C4-2B (cell line): ENCODE measurements at regions not wholly inside any gene's neighbourhood (a gene's known extent, or its start where the extent isn't known, plus 50 kb on each side); places are given as distances from the start of the nearest gene placed in this dataset.

ENCODE experiments used
- H3K27ac ChIP-seq: fragments of 450-650 bp; 2 replicates; pipeline ENCODE4 v1.5.1; 2017
- CTCF ChIP-seq: fragments of 450-650 bp; conservative IDR thresholded peaks from 2 replicates; pipeline ENCODE4 v1.5.1; 2017; ENCODE audit warnings: mild to moderate bottlenecking
- ZFX ChIP-seq: fragments of 450-650 bp; IDR thresholded peaks from 2 replicates; pipeline ENCODE4 v1.6.1; 2017

DNA sequence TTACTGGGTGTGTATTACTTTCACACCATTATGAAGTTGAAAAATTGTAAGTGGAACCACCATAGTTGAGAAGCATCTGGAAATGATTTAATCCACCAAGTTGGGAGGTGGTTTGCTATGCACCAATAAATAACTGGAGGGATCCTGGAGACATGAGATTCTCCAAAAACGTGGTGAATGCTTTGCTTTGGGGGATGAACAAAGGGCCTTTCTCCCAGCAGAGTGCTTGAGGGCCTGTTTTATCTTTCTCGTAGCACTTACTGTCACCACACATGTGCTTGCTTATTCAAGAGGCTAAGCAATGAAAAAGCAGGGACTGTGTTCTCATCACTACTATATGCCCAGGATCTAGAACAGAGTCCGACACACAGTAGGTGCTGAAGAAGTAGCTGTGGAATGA is 371.1 kb downstream of the DHX35 start:
- no peak overlapping the region for H3K27ac ChIP-seq
- TF ChIP-seq CTCF, result no peak
- TF ChIP-seq ZFX, result no peak

DNA sequence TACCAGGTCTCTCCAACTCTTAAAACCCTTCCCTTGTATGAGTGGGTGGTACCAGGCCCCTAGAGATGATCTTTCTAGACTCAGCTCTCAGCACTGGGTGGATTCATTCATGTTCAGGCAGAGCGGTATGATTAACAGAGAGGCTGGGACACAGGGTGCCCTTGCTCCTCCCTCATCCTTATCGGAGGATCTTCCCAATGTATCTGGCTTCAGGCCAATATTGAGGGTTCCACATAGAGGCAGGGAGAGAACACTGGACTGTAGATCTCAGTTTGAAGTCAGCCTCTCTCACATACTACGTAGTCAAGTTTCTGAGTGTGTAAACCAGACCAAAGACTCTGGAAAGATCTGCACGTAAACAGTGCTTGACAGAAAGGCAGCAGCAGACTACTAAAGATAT is 366.2 kb downstream of the DHX35 start:
- H3K27ac ChIP-seq, result no peak overlapping the region
- TF ChIP-seq ZFX, result no peak
- TF ChIP-seq CTCF, result no peak

DNA sequence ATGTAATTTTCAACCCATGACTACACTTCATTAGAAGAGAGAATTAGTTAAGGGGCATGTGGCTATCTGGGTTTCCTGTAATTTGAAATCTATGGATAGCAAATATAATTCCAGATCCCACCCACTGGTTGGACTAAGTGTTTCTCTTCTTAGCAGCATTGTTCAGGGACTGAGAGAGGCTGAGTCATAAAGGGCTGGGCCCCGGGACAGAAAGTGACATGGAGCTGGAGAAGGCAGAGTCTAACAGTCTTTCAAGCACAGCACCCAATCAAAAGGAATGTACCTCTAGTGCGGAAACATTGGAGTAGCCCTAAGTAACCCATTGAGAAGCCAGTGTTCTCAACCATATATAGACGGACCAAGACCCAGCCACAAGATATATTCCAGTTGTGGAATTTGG is 363.9 kb downstream of the DHX35 start:
- TF ChIP-seq ZFX, result no peak
- TF ChIP-seq CTCF, result no peak
- no peak overlapping the region for H3K27ac ChIP-seq

DNA sequence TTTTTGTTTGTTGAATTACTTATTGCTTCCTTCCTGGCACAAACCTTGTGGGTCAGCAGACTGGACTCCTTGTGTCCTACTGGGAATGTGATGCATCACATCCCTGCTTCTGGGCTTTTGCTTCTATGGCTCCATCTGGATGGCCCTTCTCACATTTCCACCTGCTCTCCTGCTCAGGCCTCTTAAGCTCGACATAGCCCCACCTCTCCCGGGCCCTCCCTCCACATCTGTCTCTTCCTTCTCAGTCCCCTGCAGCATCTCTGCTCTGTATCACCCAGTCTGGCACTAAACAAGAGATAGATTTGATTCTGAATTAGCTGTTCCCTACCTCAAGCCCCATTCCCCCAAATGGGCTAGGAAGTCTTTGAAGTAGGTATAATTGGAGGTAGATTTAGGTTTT is 356.8 kb downstream of the DHX35 start:
- H3K27ac ChIP-seq, result no peak overlapping the region
- TF ChIP-seq ZFX (no peak), CTCF (no peak)

DNA sequence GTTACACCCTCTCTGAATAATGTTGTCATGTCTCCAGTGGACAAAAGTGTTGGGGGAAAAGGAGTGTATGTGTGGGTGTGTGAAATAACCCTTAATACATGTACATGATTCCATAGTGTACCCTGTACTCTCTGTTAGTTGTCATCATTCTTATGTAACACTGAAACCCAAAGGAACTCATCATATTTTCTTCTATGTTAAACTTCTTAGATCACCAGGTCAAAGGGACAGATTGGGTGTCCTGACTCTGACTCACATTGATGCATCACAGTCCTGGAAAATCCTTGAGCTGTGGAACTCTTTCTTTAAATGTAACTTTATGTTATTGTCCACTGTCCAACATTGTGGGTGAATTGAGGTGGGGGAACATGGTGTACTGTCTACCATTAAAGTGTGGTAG is 350.5 kb downstream of the DHX35 start:
- TF ChIP-seq CTCF (no peak), ZFX (no peak)
- H3K27ac ChIP-seq, result no peak overlapping the region

- H3K27ac ChIP-seq, result no peak overlapping the region; the same call in 1 of the 2 replicates
Measured at GRCh38 chr20:39311851-39312506, 349.8 kb downstream of the DHX35 start.

More at GRCh38 chr20:39311851-39312506, 349.8 kb downstream of the DHX35 start:
- TF ChIP-seq CTCF (no peak), ZFX (no peak)
